ENCODE measurements at regions not wholly inside any gene's neighbourhood (a gene's known extent, or its start where the extent isn't known, plus 50 kb on each side); places are given as distances from the start of the nearest gene placed in this dataset.

- no TSS peak for BruUV-seq (replicated peaks)
- Histone ChIP-seq H4K20me1 (ENCODE audit: insufficient read depth) (no peaks in the 10 kb centered on the region), H3K4me3 (replicated peaks in 1 of 2; ENCODE audit: low read depth in 1 of 2, low read length in 2 of 2) (no peak overlapping the region), H3K27me3 (ENCODE audit: insufficient read depth, low read length) (peaks cover 39% of the 10 kb centered on the region), H3K4me2 (ENCODE audit: low read length) (no peak overlapping the region), H3K9me2 (ENCODE audit: insufficient read depth) (no peaks in the 10 kb centered on the region), H3K9ac (ENCODE audit: low read length) (no peak overlapping the region), H3K79me2 (ENCODE audit: insufficient read depth, low read length) (no peaks in the 10 kb centered on the region), H3K4me1 (ENCODE audit: control insufficient read depth in 1 of 2, insufficient read depth in 2 of 2, low read length in 2 of 2) (no peaks in the 10 kb centered on the region), H2AFZ (ENCODE audit: low read depth, low read length, poor library complexity, severe bottlenecking) (no peak overlapping the region), H3K9me3 (ENCODE audit: control insufficient read depth in 1 of 2, insufficient read depth in 1 of 2, low read depth in 1 of 2, low read length in 2 of 2) (no peaks in the 10 kb centered on the region), H3K27ac (ENCODE audit: low read depth, low read length) (no peak overlapping the region), H3K36me3 (ENCODE audit: control insufficient read depth in 1 of 2, insufficient read depth in 2 of 2, low read length in 2 of 2) (no peaks in the 10 kb centered on the region)
- intact Hi-C loops (cut with micrococcal nuclease), result no loop called here
- ATAC-seq, result no peak
- DNase-seq (ENCODE audit: low read depth, low spot score), result no peak
- ChIA-PET RAD21 (ENCODE audit: low non-redundant PET in 1 of 2, low total read pairs in 2 of 2, uncharacterized antibody in 2 of 2, unreplicated experiment in 2 of 2) (no interaction called here), POLR2A (no interaction called here), CTCF (no interaction called here)
- TF ChIP-seq ZFX (IDR thresholded peaks at IDR 0.05), result no peak
- no peak for TF ChIP-seq FOSL1 (IDR thresholded peaks at IDR 0.05; ENCODE audit: low read depth)
- no peak for TF ChIP-seq RAD21 (IDR thresholded peaks at IDR 0.05; ENCODE audit: low read depth)
These were observed 175.9 kb upstream of the RBM19 start for GRCh38 chr12:114141921-114142564.

- ChIA-PET CTCF (no interaction called here), RAD21 (ENCODE audit: low non-redundant PET in 1 of 2, low total read pairs in 2 of 2, uncharacterized antibody in 2 of 2, unreplicated experiment in 2 of 2) (no interaction called here), POLR2A (no interaction called here)
- Histone ChIP-seq H3K9me2 (ENCODE audit: insufficient read depth) (no peaks in the 10 kb centered on the region), H3K9me3 (ENCODE audit: control insufficient read depth in 1 of 2, insufficient read depth in 1 of 2, low read depth in 1 of 2, low read length in 2 of 2) (no peaks in the 10 kb centered on the region), H3K36me3 (ENCODE audit: control insufficient read depth in 1 of 2, insufficient read depth in 2 of 2, low read length in 2 of 2) (no peaks in the 10 kb centered on the region), H2AFZ (ENCODE audit: low read depth, low read length, poor library complexity, severe bottlenecking) (no peak overlapping the region), H3K9ac (ENCODE audit: low read length) (no peak overlapping the region), H3K4me2 (ENCODE audit: low read length) (no peak overlapping the region), H3K27me3 (ENCODE audit: insufficient read depth, low read length) (peaks cover 43% of the 10 kb centered on the region), H4K20me1 (ENCODE audit: insufficient read depth) (no peaks in the 10 kb centered on the region), H3K79me2 (ENCODE audit: insufficient read depth, low read length) (no peaks in the 10 kb centered on the region), H3K4me1 (ENCODE audit: control insufficient read depth in 1 of 2, insufficient read depth in 2 of 2, low read length in 2 of 2) (no peaks in the 10 kb centered on the region), H3K4me3 (replicated peaks in 1 of 2; ENCODE audit: low read depth in 1 of 2, low read length in 2 of 2) (no peak overlapping the region), H3K27ac (ENCODE audit: low read depth, low read length) (no peak overlapping the region)
- no peak for ATAC-seq
- intact Hi-C loops (cut with micrococcal nuclease), result no loop called here
- BruUV-seq (replicated peaks), result no TSS peak
- TF ChIP-seq JUND (IDR thresholded peaks at IDR 0.05) (no peak), CEBPB (IDR thresholded peaks at IDR 0.05; ENCODE audit: low read depth) (no peak), POLR2A (IDR thresholded peaks at IDR 0.05; ENCODE audit: borderline replicate concordance, extremely low read depth, insufficient read depth, insufficient read length) (no peak), SP1 (IDR thresholded peaks at IDR 0.05; ENCODE audit: low read depth) (no peak), EGR1 (IDR thresholded peaks at IDR 0.05; ENCODE audit: low read depth) (no peak), ZNF274 (IDR thresholded peaks at IDR 0.05; ENCODE audit: low read depth, low read length) (no peak), EZH2 (IDR thresholded peaks at IDR 0.05) (no peak), CTCF (IDR thresholded peaks at IDR 0.05 in 2 of 3, conservative IDR thresholded peaks at IDR 0.05 in 1 of 3; ENCODE audit: borderline replicate concordance in 1 of 3, insufficient read depth in 1 of 3, low read depth in 2 of 3, low read length in 2 of 3) (no peak), ELF1 (IDR thresholded peaks at IDR 0.05; ENCODE audit: borderline replicate concordance, low read depth) (no peak)
- TF ChIP-seq, protein P1, sequence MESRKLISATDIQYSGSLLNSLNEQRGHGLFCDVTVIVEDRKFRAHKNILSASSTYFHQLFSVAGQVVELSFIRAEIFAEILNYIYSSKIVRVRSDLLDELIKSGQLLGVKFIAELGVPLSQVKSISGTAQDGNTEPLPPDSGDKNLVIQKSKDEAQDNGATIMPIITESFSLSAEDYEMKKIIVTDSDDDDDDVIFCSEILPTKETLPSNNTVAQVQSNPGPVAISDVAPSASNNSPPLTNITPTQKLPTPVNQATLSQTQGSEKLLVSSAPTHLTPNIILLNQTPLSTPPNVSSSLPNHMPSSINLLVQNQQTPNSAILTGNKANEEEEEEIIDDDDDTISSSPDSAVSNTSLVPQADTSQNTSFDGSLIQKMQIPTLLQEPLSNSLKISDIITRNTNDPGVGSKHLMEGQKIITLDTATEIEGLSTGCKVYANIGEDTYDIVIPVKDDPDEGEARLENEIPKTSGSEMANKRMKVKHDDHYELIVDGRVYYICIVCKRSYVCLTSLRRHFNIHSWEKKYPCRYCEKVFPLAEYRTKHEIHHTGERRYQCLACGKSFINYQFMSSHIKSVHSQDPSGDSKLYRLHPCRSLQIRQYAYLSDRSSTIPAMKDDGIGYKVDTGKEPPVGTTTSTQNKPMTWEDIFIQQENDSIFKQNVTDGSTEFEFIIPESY (IDR thresholded peaks at IDR 0.05; ENCODE audit: extremely low read depth, insufficient replicate concordance, low read length), result no peak
- DNase-seq (ENCODE audit: low read depth, low spot score), result no peak
These were observed 174.5 kb upstream of the RBM19 start for GRCh38 chr12:114140576-114140975.
